ENCODE measurements at regions not wholly inside any gene's neighbourhood (a gene's known extent, or its start where the extent isn't known, plus 50 kb on each side); places are given as distances from the start of the nearest gene placed in this dataset.

- peaks cover 38% of the 10 kb centered on the region for H3K9me3 Mint-ChIP-seq
- no peaks in the 10 kb centered on the region for H3K27me3 Mint-ChIP-seq
- H3K36me3 Mint-ChIP-seq, result peaks cover 18% of the 10 kb centered on the region
- CTCF ChIA-PET, result no interaction called here
- no peak overlapping the region for H3K4me3 Mint-ChIP-seq
- no peak for DNase-seq
- no peak overlapping the region for H3K27ac Mint-ChIP-seq
- peaks cover 3% of the 10 kb centered on the region for H3K4me1 Mint-ChIP-seq
These were observed 364.1 kb downstream of the FOXO1 start for GRCh38 chr13:40302351-40302750.

DNA sequence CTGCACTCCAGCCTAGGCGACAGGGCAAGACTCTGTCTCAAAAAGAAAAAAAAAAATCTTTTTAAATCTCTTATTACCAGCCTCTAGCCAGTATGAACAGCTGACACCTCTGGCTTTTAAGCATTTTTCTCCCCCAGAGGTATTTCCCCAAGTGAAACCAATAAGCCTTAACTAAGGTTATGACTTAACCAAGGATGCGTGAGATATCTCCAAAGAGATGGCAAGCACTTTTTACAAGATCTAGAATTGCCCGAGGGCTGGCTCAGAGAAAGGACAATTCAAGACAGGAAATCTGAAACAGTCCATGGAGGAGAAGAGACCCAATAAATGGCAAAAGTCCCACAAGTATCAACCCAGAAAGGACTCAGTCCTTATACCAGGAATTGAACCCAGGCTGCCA, 362.1 kb downstream of the FOXO1 start:
- no peak overlapping the region for H3K4me3 Mint-ChIP-seq
- no peaks in the 10 kb centered on the region for H3K27me3 Mint-ChIP-seq
- peaks cover 19% of the 10 kb centered on the region for H3K36me3 Mint-ChIP-seq
- H3K4me1 Mint-ChIP-seq, result peaks cover 3% of the 10 kb centered on the region
- DNase-seq, result no peak
- no peak overlapping the region for H3K27ac Mint-ChIP-seq
- CTCF ChIA-PET, result no interaction called here
- H3K9me3 Mint-ChIP-seq, result peaks cover 42% of the 10 kb centered on the region

- no peak overlapping the region for H3K4me3 Mint-ChIP-seq
- CTCF ChIA-PET, result no interaction called here
- no peak for DNase-seq
- H3K36me3 Mint-ChIP-seq, result peaks cover 15% of the 10 kb centered on the region
- no peaks in the 10 kb centered on the region for H3K27me3 Mint-ChIP-seq
- peaks cover 30% of the 10 kb centered on the region for H3K9me3 Mint-ChIP-seq
- H3K4me1 Mint-ChIP-seq, result peaks cover 3% of the 10 kb centered on the region
- no peak overlapping the region for H3K27ac Mint-ChIP-seq
These were observed 359.6 kb downstream of the FOXO1 start for GRCh38 chr13:40306817-40307216.

DNA sequence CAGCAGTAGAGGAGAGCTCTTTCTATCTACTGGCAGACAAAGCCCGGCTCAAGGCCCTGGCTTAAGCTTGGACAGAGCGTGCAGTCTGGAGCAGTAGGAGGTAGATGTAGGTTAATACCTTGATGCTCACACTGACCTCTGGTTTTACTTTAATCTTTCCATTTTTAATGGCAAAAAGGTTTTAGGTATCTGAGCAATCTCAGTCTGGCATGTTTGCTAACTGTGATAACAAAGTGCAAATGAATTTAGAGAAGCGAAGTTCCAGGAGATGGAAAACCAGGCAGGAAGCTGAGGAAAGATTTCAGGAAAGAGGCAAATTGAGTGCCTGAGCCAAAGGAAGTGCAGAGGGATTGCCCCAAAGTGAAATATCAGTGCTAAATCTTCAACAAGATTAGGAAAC, 356.6 kb downstream of the FOXO1 start:
- no peak for DNase-seq
- H3K36me3 Mint-ChIP-seq, result peaks cover 10% of the 10 kb centered on the region

DNA sequence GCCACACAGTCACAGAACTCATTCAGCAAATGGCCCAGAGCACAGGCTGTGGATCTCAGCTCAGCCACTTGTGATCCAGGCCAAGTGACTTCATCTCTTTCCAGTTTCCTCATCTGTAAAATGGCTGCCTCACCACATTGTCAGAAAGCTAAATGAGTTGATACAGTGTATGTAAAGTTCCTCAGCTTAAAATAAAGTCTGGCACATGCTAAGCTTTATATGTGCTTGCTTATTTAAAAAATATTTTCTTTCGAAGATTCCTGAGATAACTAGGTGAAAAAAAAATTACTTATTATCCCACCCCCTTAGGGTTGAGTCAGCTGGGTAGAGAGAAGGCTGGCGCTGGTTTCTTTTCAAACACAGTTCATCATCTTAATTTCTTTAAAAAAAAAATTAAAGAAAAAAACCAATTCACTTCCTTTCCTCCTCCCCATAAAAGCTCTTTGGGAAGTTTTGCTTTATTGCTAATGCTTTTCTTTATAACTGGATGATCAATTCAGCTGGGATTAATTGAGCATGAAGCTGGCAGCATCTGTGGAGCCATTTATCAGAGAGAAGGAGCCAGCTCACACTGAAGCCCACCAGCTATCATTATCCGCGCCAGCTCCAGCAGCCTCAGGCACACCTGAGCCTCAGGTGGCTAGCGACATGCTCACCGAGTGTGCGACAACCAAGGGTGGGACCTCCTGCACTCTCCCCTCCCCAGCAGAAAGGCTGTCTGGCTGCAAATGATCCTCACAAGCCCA, 354.9 kb downstream of the FOXO1 start:
- peaks cover 10% of the 10 kb centered on the region for H3K9me3 Mint-ChIP-seq
- H3K27me3 Mint-ChIP-seq, result no peaks in the 10 kb centered on the region
- CTCF ChIA-PET, result no interaction called here
- peaks cover 3% of the 10 kb centered on the region for H3K36me3 Mint-ChIP-seq
- no peak overlapping the region for H3K27ac Mint-ChIP-seq
- no peak overlapping the region for H3K4me3 Mint-ChIP-seq
- DNase-seq, result no peak
- H3K4me1 Mint-ChIP-seq, result peaks cover 24% of the 10 kb centered on the region

More for the DNA sequence above, 356.6 kb downstream of the FOXO1 start:
- no peaks in the 10 kb centered on the region for H3K27me3 Mint-ChIP-seq
- no peak overlapping the region for H3K4me3 Mint-ChIP-seq
- H3K4me1 Mint-ChIP-seq, result peaks cover 8% of the 10 kb centered on the region
- CTCF ChIA-PET, result no interaction called here
- no peak overlapping the region for H3K27ac Mint-ChIP-seq
- H3K9me3 Mint-ChIP-seq, result peaks cover 18% of the 10 kb centered on the region

DNA sequence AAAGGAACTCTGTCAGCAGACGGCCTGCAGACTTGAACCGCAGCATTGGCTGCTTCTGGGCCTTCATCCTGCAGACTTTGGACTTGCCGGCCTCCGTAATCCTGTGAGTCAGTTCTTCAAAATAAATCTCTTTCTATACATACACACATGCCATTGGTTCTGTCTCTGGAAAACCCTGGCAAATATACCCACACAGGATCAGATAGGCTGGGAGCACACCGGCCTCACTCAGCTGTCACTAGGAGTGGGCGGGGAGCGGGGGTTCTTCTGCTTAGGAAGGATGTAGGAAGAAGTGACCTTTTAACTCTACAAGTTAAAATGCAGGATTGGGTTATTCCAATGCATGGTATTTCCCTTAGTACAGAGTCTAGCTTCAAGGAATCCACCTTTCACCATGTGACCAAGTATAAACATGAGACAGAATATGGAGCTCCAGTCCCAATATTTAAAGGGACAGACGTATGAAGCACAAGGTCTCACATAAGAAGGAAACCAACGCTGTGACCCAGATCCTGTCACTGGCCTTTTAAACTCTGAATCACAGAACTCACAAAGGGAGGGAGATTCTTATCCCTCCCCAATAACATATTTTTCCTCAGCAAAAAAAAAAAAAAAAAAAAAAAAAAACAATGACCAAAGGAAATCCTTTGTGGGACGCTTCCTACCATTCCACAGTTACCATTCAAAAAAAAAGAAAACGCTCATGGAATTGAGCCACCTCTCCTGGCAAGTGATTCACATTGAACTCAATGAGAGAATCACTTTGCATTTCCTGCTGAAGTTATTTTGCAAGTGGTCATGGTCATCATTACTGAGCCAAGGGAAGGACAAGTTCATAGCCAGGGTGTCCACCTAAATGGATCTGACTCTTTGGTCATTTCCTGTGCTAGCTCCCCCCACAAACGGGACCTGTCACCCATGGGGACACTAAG, 352.9 kb downstream of the FOXO1 start:
- CTCF ChIA-PET, result interaction anchor here (0.7 kb wide), 1 partner anchor 138 kb away, joined by 3 read pairs; no protein-coding TSS in a partner anchor
- Mint-ChIP-seq H3K27ac (no peak overlapping the region), H3K4me3 (no peak overlapping the region), H3K27me3 (no peaks in the 10 kb centered on the region), H3K9me3 (no peaks in the 10 kb centered on the region), H3K4me1 (peaks cover 38% of the 10 kb centered on the region), H3K36me3 (no peaks in the 10 kb centered on the region)
- no peak for DNase-seq

DNA sequence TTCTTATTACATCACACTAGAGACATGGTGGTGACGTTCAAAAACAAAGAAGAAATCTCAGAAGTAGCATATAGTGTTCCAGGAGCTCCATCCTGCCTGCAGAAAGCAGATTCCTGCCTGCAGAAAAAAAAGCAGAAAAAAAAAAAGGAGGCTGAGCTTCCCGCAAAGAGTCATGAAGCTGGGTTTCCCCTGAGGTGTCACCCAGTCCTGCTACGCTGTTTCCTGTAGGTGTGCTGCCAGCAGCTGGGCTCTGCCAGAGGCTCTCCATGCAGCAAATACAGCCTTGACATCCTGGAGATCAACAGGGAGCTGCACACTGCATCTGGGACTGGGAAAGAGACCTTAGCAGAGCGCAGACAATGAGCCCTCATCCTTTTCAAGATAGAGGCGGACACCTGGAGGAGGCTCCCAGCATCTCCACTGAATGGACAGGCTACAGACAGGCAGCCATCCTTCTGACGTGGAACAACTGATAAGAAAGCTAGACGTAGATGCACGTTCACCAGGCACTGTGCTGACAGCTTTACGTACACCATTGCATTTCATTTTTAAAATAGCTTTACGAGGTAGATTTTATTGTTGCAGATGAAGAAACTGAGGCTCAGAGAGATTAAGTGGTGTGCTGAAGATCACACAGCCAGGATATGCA, 350.9 kb downstream of the FOXO1 start:
- peak; percentile 68 for DNase-seq
- Mint-ChIP-seq H3K4me3 (peak overlapping the region; percentile 32), H3K9me3 (peaks cover 3% of the 10 kb centered on the region), H3K27ac (peak overlapping the region; percentile 47), H3K27me3 (no peaks in the 10 kb centered on the region), H3K4me1 (peaks cover 58% of the 10 kb centered on the region), H3K36me3 (no peaks in the 10 kb centered on the region)
- CTCF ChIA-PET, result interaction anchor here (0.6 to 2.3 kb wide), 6 partner anchors 35 to 373 kb away, joined by 3 to 8 read pairs (median 3); no protein-coding TSS in a partner anchor

DNA sequence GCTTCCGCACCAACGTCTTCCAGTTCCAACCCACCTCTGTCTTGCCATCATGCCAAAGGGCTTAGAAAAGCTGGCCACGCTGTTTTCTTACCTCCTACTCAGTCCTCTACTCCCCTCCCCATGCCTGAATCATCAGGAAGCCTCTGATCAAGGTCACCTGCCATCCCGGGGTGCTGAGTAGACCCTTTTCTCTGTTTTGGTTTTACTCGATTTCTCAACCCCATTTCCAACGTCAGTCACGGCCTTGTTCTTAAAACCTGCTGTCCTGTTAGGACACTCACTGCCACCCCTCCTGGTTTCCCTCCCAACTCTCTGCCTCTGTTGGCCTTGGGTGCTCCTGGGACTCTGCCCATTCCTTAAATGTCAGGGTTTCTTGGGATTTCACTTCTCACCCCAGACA, 350.1 kb downstream of the FOXO1 start:
- no peak overlapping the region for H3K4me3 Mint-ChIP-seq
- peaks cover 3% of the 10 kb centered on the region for H3K9me3 Mint-ChIP-seq
- H3K27ac Mint-ChIP-seq, result no peak overlapping the region
- CTCF ChIA-PET, result interaction anchor here (1.2 to 2.3 kb wide), 2 partner anchors 247 to 374 kb away, joined by 3 to 8 read pairs; no protein-coding TSS in a partner anchor
- no peak for DNase-seq
- H3K27me3 Mint-ChIP-seq, result no peaks in the 10 kb centered on the region
- no peaks in the 10 kb centered on the region for H3K36me3 Mint-ChIP-seq
- H3K4me1 Mint-ChIP-seq, result peaks cover 58% of the 10 kb centered on the region

DNA sequence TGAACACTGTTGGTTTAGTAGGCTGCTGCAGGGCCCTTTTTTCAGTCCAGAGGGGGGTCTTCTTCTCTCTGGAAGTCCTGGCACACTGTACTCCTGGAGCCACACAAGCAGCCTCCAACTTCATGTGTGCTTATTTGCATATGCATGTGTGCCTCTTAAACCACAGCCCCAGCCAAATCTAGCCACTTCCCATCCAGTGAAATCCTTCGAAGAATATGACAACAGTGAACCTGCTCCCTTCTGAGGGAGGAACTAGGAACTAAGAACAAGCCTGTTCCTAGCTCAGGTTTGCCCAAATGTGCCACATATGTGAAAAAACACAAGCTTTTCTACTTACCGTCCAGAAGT, 348.5 kb downstream of the FOXO1 start:
- H3K4me3 Mint-ChIP-seq, result no peak overlapping the region
- H3K27me3 Mint-ChIP-seq, result no peaks in the 10 kb centered on the region
- H3K36me3 Mint-ChIP-seq, result no peaks in the 10 kb centered on the region
- peaks cover 58% of the 10 kb centered on the region for H3K4me1 Mint-ChIP-seq
- peaks cover 3% of the 10 kb centered on the region for H3K9me3 Mint-ChIP-seq
- DNase-seq, result peak; percentile 38
- CTCF ChIA-PET, result interaction anchor here (1.0 kb wide), 1 partner anchor 254 kb away, joined by 3 read pairs; no protein-coding TSS in a partner anchor
- H3K27ac Mint-ChIP-seq, result no peak overlapping the region

DNA sequence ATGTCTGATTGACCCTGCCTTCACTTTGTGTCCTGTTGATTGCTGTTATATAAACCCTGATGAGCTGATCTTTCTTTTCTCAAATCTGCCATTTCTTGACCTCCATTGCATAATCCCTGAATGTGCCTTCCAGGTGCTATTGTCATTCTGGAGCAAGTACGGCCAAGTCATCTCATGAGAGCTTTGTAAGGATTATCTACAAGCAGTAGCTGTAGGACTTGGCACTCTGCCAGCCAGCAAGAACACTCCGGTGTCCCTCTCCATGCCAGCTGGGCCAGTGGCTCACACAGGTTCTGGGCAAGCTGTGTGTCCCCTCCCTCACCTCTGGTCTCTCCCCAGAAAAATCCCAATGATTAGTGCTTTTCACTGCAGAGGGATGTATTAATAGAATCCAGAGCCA, 348.1 kb downstream of the FOXO1 start:
- CTCF ChIA-PET, result interaction anchor here (1.0 kb wide), 1 partner anchor 254 kb away, joined by 3 read pairs; no protein-coding TSS in a partner anchor
- no peak for DNase-seq
- Mint-ChIP-seq H3K4me1 (peaks cover 58% of the 10 kb centered on the region), H3K27me3 (no peaks in the 10 kb centered on the region), H3K27ac (no peak overlapping the region), H3K9me3 (peaks cover 6% of the 10 kb centered on the region), H3K36me3 (peaks cover 2% of the 10 kb centered on the region), H3K4me3 (no peak overlapping the region)

GRCh38 chr13:40319699-40320579, 346.5 kb downstream of the FOXO1 start:
- Mint-ChIP-seq H3K27ac (no peak overlapping the region), H3K36me3 (peaks cover 8% of the 10 kb centered on the region), H3K4me1 (peaks cover 53% of the 10 kb centered on the region), H3K9me3 (peaks cover 15% of the 10 kb centered on the region), H3K4me3 (no peak overlapping the region), H3K27me3 (no peaks in the 10 kb centered on the region)
- no peak for DNase-seq
- CTCF ChIA-PET, result no interaction called here

GRCh38 chr13:40328091-40328490, 338.4 kb downstream of the FOXO1 start:
- Mint-ChIP-seq H3K27ac (no peak overlapping the region), H3K9me3 (peaks cover 21% of the 10 kb centered on the region), H3K36me3 (peaks cover 10% of the 10 kb centered on the region), H3K4me1 (peaks cover 28% of the 10 kb centered on the region), H3K4me3 (no peak overlapping the region), H3K27me3 (no peaks in the 10 kb centered on the region)
- DNase-seq, result no peak
- CTCF ChIA-PET, result no interaction called here

DNA sequence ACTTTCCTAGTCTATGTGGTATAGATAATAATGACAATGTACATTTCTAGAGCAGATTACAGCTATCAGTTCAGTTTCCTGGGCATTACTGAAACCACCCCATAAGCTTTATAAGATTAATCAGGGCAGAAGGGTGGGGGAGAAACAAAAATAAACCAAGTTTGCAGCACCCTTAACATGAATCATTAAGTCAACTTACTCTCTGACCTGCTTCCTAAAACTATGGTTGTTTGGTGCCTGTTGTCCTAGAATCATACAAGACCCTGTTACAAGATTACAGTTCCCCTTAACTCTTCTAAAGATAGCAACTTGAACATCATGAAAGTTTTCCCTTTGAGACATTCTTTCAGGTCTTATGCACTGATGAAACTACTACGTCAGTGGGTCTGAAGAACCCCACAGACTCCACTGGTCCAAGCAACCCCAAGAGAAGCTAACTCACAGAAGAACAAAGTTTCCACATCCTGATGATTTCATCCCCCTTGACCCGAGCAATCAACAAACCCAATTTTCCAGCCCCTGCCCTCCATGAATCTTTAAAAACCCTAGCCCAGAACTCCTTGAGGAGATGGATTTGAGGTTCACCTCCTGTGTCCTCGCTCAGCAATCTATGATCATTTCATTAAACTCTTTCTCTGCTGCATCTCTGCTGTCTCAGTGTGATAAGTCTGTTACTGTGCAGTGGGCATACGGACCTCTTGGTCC, 336.5 kb downstream of the FOXO1 start:
- CTCF ChIA-PET, result no interaction called here
- H3K27ac Mint-ChIP-seq, result no peak overlapping the region
- no peaks in the 10 kb centered on the region for H3K27me3 Mint-ChIP-seq
- no peak overlapping the region for H3K4me3 Mint-ChIP-seq
- H3K9me3 Mint-ChIP-seq, result peaks cover 11% of the 10 kb centered on the region
- no peak for DNase-seq
- H3K36me3 Mint-ChIP-seq, result peaks cover 3% of the 10 kb centered on the region
- peaks cover 28% of the 10 kb centered on the region for H3K4me1 Mint-ChIP-seq
